Endothelial cell (in vitro differentiated cells): ENCODE measurements at regions not wholly inside any gene's neighbourhood (a gene's known extent, or its start where the extent isn't known, plus 50 kb on each side); places are given as distances from the start of the nearest gene placed in this dataset.

Source experiments
- DNase-seq: peaks from one replicate; pipeline ENCODE4 v3.0.0; 2021; ENCODE audit warnings: low spot score
- H3K27ac Mint-ChIP-seq: one replicate; pipeline ENCODE4 v1.8.0; 2021; ENCODE audit warnings: mixed read lengths, inconsistent platforms; ENCODE audit not compliant: unreplicated experiment
- H3K27me3 Mint-ChIP-seq: one replicate; pipeline ENCODE4 v1.8.0; 2021; ENCODE audit warnings: mild to moderate bottlenecking, moderate library complexity, mixed read lengths, inconsistent platforms; ENCODE audit not compliant: unreplicated experiment
- H3K36me3 Mint-ChIP-seq: one replicate; pipeline ENCODE4 v1.8.0; 2021; ENCODE audit warnings: mild to moderate bottlenecking, low read depth, mixed read lengths, inconsistent platforms; ENCODE audit not compliant: unreplicated experiment
- H3K4me1 Mint-ChIP-seq: one replicate; pipeline ENCODE4 v1.8.0; 2021; ENCODE audit warnings: mild to moderate bottlenecking, mixed read lengths, inconsistent platforms; ENCODE audit not compliant: unreplicated experiment
- H3K4me3 Mint-ChIP-seq: one replicate; pipeline ENCODE4 v1.8.0; 2021; ENCODE audit warnings: mild to moderate bottlenecking, mixed read lengths, inconsistent platforms; ENCODE audit not compliant: unreplicated experiment
- H3K9me3 Mint-ChIP-seq: one replicate; pipeline ENCODE4 v1.8.0; 2021; ENCODE audit warnings: mixed read lengths, inconsistent platforms; ENCODE audit not compliant: unreplicated experiment
- TF ChIP-seq, protein P1 (sequence below): fragments of 200-600 bp; sonication (generic); IDR thresholded peaks from one replicate; pipeline ENCODE4 v1.5.0; 2021; ENCODE audit warnings: antibody characterized with exemption; ENCODE audit not compliant: unreplicated experiment

DNA sequence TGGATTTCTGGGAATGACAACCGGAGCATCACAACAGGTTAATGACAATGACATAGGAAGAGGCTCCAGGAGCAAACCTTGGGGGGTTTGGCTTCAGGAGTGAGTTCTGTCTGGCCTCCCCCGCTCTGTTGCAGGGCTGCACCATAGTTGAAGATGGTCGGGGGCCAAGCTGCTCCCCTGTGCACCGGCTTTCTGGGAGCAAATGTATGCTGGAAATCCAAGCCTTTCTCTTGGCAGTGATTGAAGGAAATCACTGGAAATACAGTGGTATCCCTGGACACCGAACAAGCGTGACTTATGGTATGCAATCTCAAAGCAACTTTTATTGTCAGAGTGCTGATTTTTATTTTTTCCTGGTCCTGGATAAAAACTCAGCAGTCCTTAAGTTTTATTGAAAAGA lies 251.9 kb upstream of the ZNF32 start:
- no peaks in the 10 kb centered on the region for H3K9me3 Mint-ChIP-seq
- no peaks in the 10 kb centered on the region for H3K36me3 Mint-ChIP-seq
- H3K27ac Mint-ChIP-seq = no peak overlapping the region
- TF ChIP-seq, protein P1, sequence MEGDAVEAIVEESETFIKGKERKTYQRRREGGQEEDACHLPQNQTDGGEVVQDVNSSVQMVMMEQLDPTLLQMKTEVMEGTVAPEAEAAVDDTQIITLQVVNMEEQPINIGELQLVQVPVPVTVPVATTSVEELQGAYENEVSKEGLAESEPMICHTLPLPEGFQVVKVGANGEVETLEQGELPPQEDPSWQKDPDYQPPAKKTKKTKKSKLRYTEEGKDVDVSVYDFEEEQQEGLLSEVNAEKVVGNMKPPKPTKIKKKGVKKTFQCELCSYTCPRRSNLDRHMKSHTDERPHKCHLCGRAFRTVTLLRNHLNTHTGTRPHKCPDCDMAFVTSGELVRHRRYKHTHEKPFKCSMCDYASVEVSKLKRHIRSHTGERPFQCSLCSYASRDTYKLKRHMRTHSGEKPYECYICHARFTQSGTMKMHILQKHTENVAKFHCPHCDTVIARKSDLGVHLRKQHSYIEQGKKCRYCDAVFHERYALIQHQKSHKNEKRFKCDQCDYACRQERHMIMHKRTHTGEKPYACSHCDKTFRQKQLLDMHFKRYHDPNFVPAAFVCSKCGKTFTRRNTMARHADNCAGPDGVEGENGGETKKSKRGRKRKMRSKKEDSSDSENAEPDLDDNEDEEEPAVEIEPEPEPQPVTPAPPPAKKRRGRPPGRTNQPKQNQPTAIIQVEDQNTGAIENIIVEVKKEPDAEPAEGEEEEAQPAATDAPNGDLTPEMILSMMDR = no peak
- H3K27me3 Mint-ChIP-seq = peaks cover 2% of the 10 kb centered on the region
- H3K4me3 Mint-ChIP-seq = no peak overlapping the region
- DNase-seq = no peak
- H3K4me1 Mint-ChIP-seq = no peaks in the 10 kb centered on the region

DNA sequence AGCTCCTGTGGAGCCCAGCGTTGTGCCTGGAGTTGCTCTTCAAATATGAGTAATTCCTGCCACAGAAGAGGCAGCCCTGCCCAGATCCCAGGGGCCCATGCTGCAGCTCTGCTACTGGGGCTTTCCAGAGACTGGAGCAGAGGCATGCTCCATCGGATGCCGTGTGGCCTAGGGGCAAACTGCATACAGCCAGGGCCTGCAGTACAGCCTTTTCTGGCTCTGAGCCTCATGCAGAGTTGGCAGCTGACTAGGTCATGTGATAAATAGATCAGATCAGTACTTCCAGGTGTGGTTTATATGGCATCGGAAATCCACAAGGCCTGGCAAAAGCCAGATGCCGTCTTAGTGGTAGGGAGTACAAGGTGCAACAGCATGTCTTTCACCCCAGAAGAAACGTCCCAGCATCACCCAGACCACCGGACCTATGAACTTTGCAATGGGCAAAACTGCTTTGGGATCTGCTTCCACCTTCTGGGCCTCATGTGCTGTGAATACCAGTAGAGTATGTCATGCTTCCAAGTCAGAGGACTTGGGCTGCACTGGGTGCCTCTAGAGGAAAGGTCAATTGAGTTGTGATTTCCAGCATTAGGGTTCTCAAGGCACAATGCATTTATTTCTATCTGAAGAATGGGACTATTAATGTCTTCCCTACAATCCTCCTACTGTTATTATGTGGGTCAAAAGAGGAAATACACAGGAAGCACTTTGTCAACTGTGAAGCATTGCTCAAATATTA lies 250.7 kb upstream of the ZNF32 start:
- H3K27me3 Mint-ChIP-seq = peaks cover 2% of the 10 kb centered on the region
- TF ChIP-seq, protein P1 = no peak
- no peak overlapping the region for H3K4me3 Mint-ChIP-seq
- no peaks in the 10 kb centered on the region for H3K36me3 Mint-ChIP-seq
- H3K4me1 Mint-ChIP-seq = no peaks in the 10 kb centered on the region
- no peaks in the 10 kb centered on the region for H3K9me3 Mint-ChIP-seq
- no peak overlapping the region for H3K27ac Mint-ChIP-seq
- DNase-seq = no peak

DNA sequence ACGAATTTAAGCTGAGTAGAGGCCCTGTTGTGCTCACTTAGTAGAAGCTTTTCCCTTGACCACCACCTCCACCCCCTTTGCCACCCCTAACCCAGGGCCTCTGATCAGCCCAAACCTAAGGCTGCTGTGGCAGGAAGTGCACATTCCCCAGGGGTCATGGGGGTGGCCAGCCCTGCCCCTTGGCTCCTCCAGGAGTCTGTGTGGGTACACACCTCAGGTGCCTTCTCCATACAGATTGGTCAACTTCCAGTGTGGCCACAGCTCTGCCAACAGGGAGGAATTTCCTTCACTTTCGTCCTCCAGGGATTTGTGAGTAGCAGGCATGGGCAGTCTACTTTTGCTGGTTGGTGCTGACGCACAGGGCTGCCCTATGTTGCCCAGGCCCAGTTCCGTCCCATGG lies 249.9 kb upstream of the ZNF32 start:
- no peaks in the 10 kb centered on the region for H3K9me3 Mint-ChIP-seq
- H3K4me3 Mint-ChIP-seq = no peak overlapping the region
- no peaks in the 10 kb centered on the region for H3K4me1 Mint-ChIP-seq
- no peak for DNase-seq
- TF ChIP-seq, protein P1 = no peak
- peaks cover 3% of the 10 kb centered on the region for H3K27me3 Mint-ChIP-seq
- no peak overlapping the region for H3K27ac Mint-ChIP-seq
- H3K36me3 Mint-ChIP-seq = no peaks in the 10 kb centered on the region

DNA sequence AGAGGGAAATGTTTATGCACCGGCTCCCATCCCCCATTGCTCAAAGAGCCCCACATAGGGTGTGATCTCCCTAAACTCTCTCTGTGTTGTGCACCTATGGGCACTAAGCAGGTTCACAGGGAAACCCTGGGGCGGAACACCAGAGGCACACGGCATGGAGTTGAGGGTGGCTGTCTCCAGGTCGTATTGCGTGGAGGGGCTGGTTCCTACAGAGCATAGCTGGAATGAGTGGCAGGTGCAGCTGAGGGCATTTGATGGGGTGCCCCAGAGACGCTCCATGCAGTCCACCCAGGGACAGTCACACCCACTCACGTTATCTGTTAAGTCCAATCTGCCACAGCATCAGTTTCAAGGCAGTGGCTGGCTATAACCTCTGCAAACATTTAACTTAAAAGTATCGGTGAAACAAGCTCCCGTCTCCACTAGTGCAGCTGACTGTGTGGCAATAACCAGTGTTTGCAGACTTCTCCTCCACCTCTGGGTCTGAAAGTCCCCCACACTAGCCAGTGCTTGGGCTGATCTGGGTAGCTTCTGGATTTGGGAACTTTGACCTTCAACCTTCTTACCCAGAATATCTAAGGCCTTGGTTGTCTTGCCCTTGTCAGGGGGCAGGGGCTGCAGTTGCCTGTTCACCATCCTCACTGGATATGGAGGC lies 249.2 kb upstream of the ZNF32 start:
- TF ChIP-seq, protein P1 = no peak
- no peak for DNase-seq
- no peaks in the 10 kb centered on the region for H3K4me1 Mint-ChIP-seq
- no peak overlapping the region for H3K27ac Mint-ChIP-seq
- H3K36me3 Mint-ChIP-seq = no peaks in the 10 kb centered on the region
- no peaks in the 10 kb centered on the region for H3K9me3 Mint-ChIP-seq
- H3K27me3 Mint-ChIP-seq = peaks cover 3% of the 10 kb centered on the region
- no peak overlapping the region for H3K4me3 Mint-ChIP-seq
